ENCODE measurements at regions not wholly inside any gene's neighbourhood (a gene's known extent, or its start where the extent isn't known, plus 50 kb on each side); places are given as distances from the start of the nearest gene placed in this dataset.

- no peak for TF ChIP-seq CTCF (conservative IDR thresholded peaks at IDR 0.05; ENCODE audit: low read depth, low read length)
- no peak for DNase-seq (ENCODE audit: low read depth)
These were observed 257.5 kb downstream of the TOMM20 start for GRCh38 chr1:234871039-234871709.

GRCh38 chr1:234870020-234870981 lies 258.3 kb downstream of the TOMM20 start:
- no peak for TF ChIP-seq CTCF (conservative IDR thresholded peaks at IDR 0.05; ENCODE audit: low read depth, low read length)
- no peak overlapping the region for H3K4me3 ChIP-seq (ENCODE audit: low read length)

More at GRCh38 chr1:234871039-234871709, 257.5 kb downstream of the TOMM20 start:
- no peak overlapping the region for H3K4me3 ChIP-seq (ENCODE audit: low read length)

GRCh38 chr1:234869182-234870019 lies 259.2 kb downstream of the TOMM20 start:
- DNase-seq (ENCODE audit: low read depth): no peak
- no peak overlapping the region for H3K4me3 ChIP-seq (ENCODE audit: low read length)
- no peak for TF ChIP-seq CTCF (conservative IDR thresholded peaks at IDR 0.05; ENCODE audit: low read depth, low read length)

More at GRCh38 chr1:234870020-234870981, 258.3 kb downstream of the TOMM20 start:
- no peak for DNase-seq (ENCODE audit: low read depth)

GRCh38 chr1:234868296-234869147 lies 258.5 kb upstream of the IRF2BP2 start:
- H3K4me3 ChIP-seq (ENCODE audit: low read length): no peak overlapping the region
- no peak for DNase-seq (ENCODE audit: low read depth)
- TF ChIP-seq CTCF (conservative IDR thresholded peaks at IDR 0.05; ENCODE audit: low read depth, low read length): no peak

- no peak overlapping the region for H3K4me3 ChIP-seq (ENCODE audit: low read length)
- no peak for TF ChIP-seq CTCF (conservative IDR thresholded peaks at IDR 0.05; ENCODE audit: low read depth, low read length)
- DNase-seq (ENCODE audit: low read depth): peak; percentile 68
These were observed 256.3 kb upstream of the IRF2BP2 start for GRCh38 chr1:234866007-234866866.

All from retinal pigment epithelial cell (primary cell).